SK-N-MC (cell line): ENCODE measurements at regions not wholly inside any gene's neighbourhood (a gene's known extent, or its start where the extent isn't known, plus 50 kb on each side); places are given as distances from the start of the nearest gene placed in this dataset.

Experiments used
- EZH2 ChIP-seq: fragments of 200-600 bp; sonication (generic); IDR thresholded peaks from one replicate; pipeline ENCODE4 v1.6.1; 2017; ENCODE audit warnings: antibody characterized with exemption
- POLR2AphosphoS5 ChIP-seq: IDR thresholded peaks from 2 replicates; pipeline ENCODE4 v1.6.1; 2012; ENCODE audit warnings: mild to moderate bottlenecking, low read depth, low read length, borderline replicate concordance

- no peak for TF ChIP-seq EZH2
- TF ChIP-seq POLR2AphosphoS5 = no peak
Measured at GRCh38 chr10:123373591-123373990, 219.4 kb downstream of the BUB3 start.
